ENCODE measurements at regions not wholly inside any gene's neighbourhood (a gene's known extent, or its start where the extent isn't known, plus 50 kb on each side); places are given as distances from the start of the nearest gene placed in this dataset.
A peak's percentile ranks its signal among the peaks of the same experiment; 100 is the strongest.

- no peaks in the 10 kb centered on the region for H3K4me1 ChIP-seq (replicated peaks in 1 of 2)
- H3K27ac ChIP-seq: no peak overlapping the region
- in situ Hi-C loops (cut with MboI; ENCODE audit: low pct_unique_long_range_greater_than_20kb in 2 of 9, low sequenced_read_pairs in 9 of 9, unreplicated experiment in 9 of 9): no loop called here
- no peak for ATAC-seq (replicated peaks in 6 of 8)
- no peak overlapping the region for H3K4me3 ChIP-seq
- 21 to 91% (median 78%) methylated on average over 2 to 6 of the region's 6 CpGs; no CpG with 5 or more reads in 1 of the 10 experiments for WGBS, 10 experiments
Observed at GRCh38 chr4:31097999-31098398, 377.8 kb downstream of the PCDH7 start.

- WGBS, 10 experiments: 0 to 100% (median 79%) methylated on average over 1 of the region's 1 CpG; no CpG with 5 or more reads in 3 of the 10 experiments
- Histone ChIP-seq H3K4me3 (no peak overlapping the region), H3K27ac (no peak overlapping the region), H3K4me1 (replicated peaks in 1 of 2) (no peaks in the 10 kb centered on the region)
- in situ Hi-C loops (cut with MboI; ENCODE audit: low pct_unique_long_range_greater_than_20kb in 2 of 9, low sequenced_read_pairs in 9 of 9, unreplicated experiment in 9 of 9): no loop called here
- ATAC-seq (replicated peaks in 6 of 8): no peak
Observed at GRCh38 chr4:31100536-31100935, 380.4 kb downstream of the PCDH7 start.

GRCh38 chr4:31104043-31104442, 383.9 kb downstream of the PCDH7 start:
- ATAC-seq (replicated peaks in 6 of 8): peak in 2 of 8 experiments; percentile 33 to 80
- no peak overlapping the region for H3K27ac ChIP-seq
- in situ Hi-C loops (cut with MboI; ENCODE audit: low pct_unique_long_range_greater_than_20kb in 2 of 9, low sequenced_read_pairs in 9 of 9, unreplicated experiment in 9 of 9): no loop called here
- H3K4me1 ChIP-seq (replicated peaks in 1 of 2): no peaks in the 10 kb centered on the region
- no peak overlapping the region for H3K4me3 ChIP-seq
- 8 to 100% (median 90%) methylated on average over 1 of the region's 1 CpG; no CpG with 5 or more reads in 4 of the 10 experiments for WGBS, 10 experiments

GRCh38 chr4:31104577-31104976, 384.4 kb downstream of the PCDH7 start:
- no peak overlapping the region for H3K4me3 ChIP-seq
- 0 to 96% (median 72%) methylated on average over 1 to 3 of the region's 3 CpGs; no CpG with 5 or more reads in 3 of the 10 experiments for WGBS, 10 experiments
- H3K4me1 ChIP-seq (replicated peaks in 1 of 2): no peaks in the 10 kb centered on the region
- H3K27ac ChIP-seq: no peak overlapping the region
- in situ Hi-C loops (cut with MboI; ENCODE audit: low pct_unique_long_range_greater_than_20kb in 2 of 9, low sequenced_read_pairs in 9 of 9, unreplicated experiment in 9 of 9): no loop called here
- ATAC-seq (replicated peaks in 6 of 8): peak in 1 of 8 experiments; percentile 73

- no peaks in the 10 kb centered on the region for H3K4me1 ChIP-seq (replicated peaks in 1 of 2)
- in situ Hi-C loops (cut with MboI; ENCODE audit: low pct_unique_long_range_greater_than_20kb in 2 of 9, low sequenced_read_pairs in 9 of 9, unreplicated experiment in 9 of 9): no loop called here
- no peak overlapping the region for H3K27ac ChIP-seq
- no peak for ATAC-seq (replicated peaks in 6 of 8)
- 80 to 100% (median 100%) methylated on average over 1 of the region's 1 CpG; no CpG with 5 or more reads in 5 of the 10 experiments for WGBS, 10 experiments
- H3K4me3 ChIP-seq: no peak overlapping the region
Observed at GRCh38 chr4:31106419-31106818, 386.2 kb downstream of the PCDH7 start.

- ATAC-seq (replicated peaks in 6 of 8): no peak
- in situ Hi-C loops (cut with MboI; ENCODE audit: low pct_unique_long_range_greater_than_20kb in 2 of 9, low sequenced_read_pairs in 9 of 9, unreplicated experiment in 9 of 9): no loop called here
- Histone ChIP-seq H3K27ac (no peak overlapping the region), H3K4me1 (replicated peaks in 1 of 2) (no peaks in the 10 kb centered on the region), H3K4me3 (no peak overlapping the region)
- 13 to 100% (median 83%) methylated on average over 1 to 2 of the region's 2 CpGs; no CpG with 5 or more reads in 1 of the 10 experiments for WGBS, 10 experiments
Observed at GRCh38 chr4:31107362-31107761, 387.2 kb downstream of the PCDH7 start.

GRCh38 chr4:31108762-31109161, 388.6 kb downstream of the PCDH7 start:
- no peaks in the 10 kb centered on the region for H3K4me1 ChIP-seq (replicated peaks in 1 of 2)
- no peak for ATAC-seq (replicated peaks in 6 of 8)
- in situ Hi-C loops (cut with MboI; ENCODE audit: low pct_unique_long_range_greater_than_20kb in 2 of 9, low sequenced_read_pairs in 9 of 9, unreplicated experiment in 9 of 9): no loop called here
- no peak overlapping the region for H3K27ac ChIP-seq
- H3K4me3 ChIP-seq: no peak overlapping the region
- WGBS, 10 experiments: 100% methylated on average over 1 of the region's 1 CpG; no CpG with 5 or more reads in 9 of the 10 experiments

GRCh38 chr4:31111790-31112189, 391.6 kb downstream of the PCDH7 start:
- no peak for ATAC-seq (replicated peaks in 6 of 8)
- Histone ChIP-seq H3K4me1 (replicated peaks in 1 of 2) (peaks cover 0 to 6% of the 10 kb centered on the region in 2 donors), H3K27ac (no peak overlapping the region), H3K4me3 (no peak overlapping the region)
- in situ Hi-C loops (cut with MboI; ENCODE audit: low pct_unique_long_range_greater_than_20kb in 2 of 9, low sequenced_read_pairs in 9 of 9, unreplicated experiment in 9 of 9): no loop called here

- Histone ChIP-seq H3K27ac (no peak overlapping the region), H3K4me1 (replicated peaks in 1 of 2) (peaks cover 0 to 6% of the 10 kb centered on the region in 2 donors), H3K4me3 (no peak overlapping the region)
- ATAC-seq (replicated peaks in 6 of 8): peak in 5 of 8 experiments; percentile 39 to 71 (median 48)
- 32 to 94% (median 68%) methylated on average over 4 to 6 of the region's 6 CpGs for WGBS, 10 experiments
- in situ Hi-C loops (cut with MboI; ENCODE audit: low pct_unique_long_range_greater_than_20kb in 2 of 9, low sequenced_read_pairs in 9 of 9, unreplicated experiment in 9 of 9): no loop called here
Observed at GRCh38 chr4:31114816-31115215, 394.6 kb downstream of the PCDH7 start.

GRCh38 chr4:31124008-31124585, 403.9 kb downstream of the PCDH7 start:
- in situ Hi-C loops (cut with MboI; ENCODE audit: low pct_unique_long_range_greater_than_20kb in 2 of 9, low sequenced_read_pairs in 9 of 9, unreplicated experiment in 9 of 9): no loop called here
- Histone ChIP-seq H3K4me3 (no peak overlapping the region), H3K4me1 (replicated peaks in 1 of 2) (peaks cover 0 to 14% of the 10 kb centered on the region in 2 donors), H3K27ac (no peak overlapping the region)
- 6 to 100% (median 98%) methylated on average over 1 to 7 of the region's 7 CpGs; no CpG with 5 or more reads in 1 of the 10 experiments for WGBS, 10 experiments
- no peak for ATAC-seq (replicated peaks in 6 of 8)

GRCh38 chr4:31125061-31125460, 404.9 kb downstream of the PCDH7 start:
- Histone ChIP-seq H3K4me1 (replicated peaks in 1 of 2) (peaks cover 0 to 14% of the 10 kb centered on the region in 2 donors), H3K27ac (no peak overlapping the region), H3K4me3 (no peak overlapping the region)
- ATAC-seq (replicated peaks in 6 of 8): no peak
- in situ Hi-C loops (cut with MboI; ENCODE audit: low pct_unique_long_range_greater_than_20kb in 2 of 9, low sequenced_read_pairs in 9 of 9, unreplicated experiment in 9 of 9): no loop called here
- 17 to 100% (median 100%) methylated on average over 1 of the region's 1 CpG; no CpG with 5 or more reads in 5 of the 10 experiments for WGBS, 10 experiments

- in situ Hi-C loops (cut with MboI; ENCODE audit: low pct_unique_long_range_greater_than_20kb in 2 of 9, low sequenced_read_pairs in 9 of 9, unreplicated experiment in 9 of 9): no loop called here
- Histone ChIP-seq H3K27ac (no peak overlapping the region), H3K4me1 (replicated peaks in 1 of 2) (peaks cover 0 to 14% of the 10 kb centered on the region in 2 donors), H3K4me3 (no peak overlapping the region)
- WGBS, 10 experiments: 19 to 100% (median 80%) methylated on average over 1 to 2 of the region's 2 CpGs; no CpG with 5 or more reads in 1 of the 10 experiments
- ATAC-seq (replicated peaks in 6 of 8): no peak
Observed at GRCh38 chr4:31125496-31125895, 405.3 kb downstream of the PCDH7 start.

- Histone ChIP-seq H3K4me3 (no peak overlapping the region), H3K4me1 (replicated peaks in 1 of 2) (peaks cover 0 to 14% of the 10 kb centered on the region in 2 donors), H3K27ac (no peak overlapping the region)
- ATAC-seq (replicated peaks in 6 of 8): peak in 5 of 8 experiments; percentile 36 to 69 (median 53)
- WGBS, 10 experiments: 30 to 90% (median 75%) methylated on average over 2 to 5 of the region's 5 CpGs; no CpG with 5 or more reads in 2 of the 10 experiments
- in situ Hi-C loops (cut with MboI; ENCODE audit: low pct_unique_long_range_greater_than_20kb in 2 of 9, low sequenced_read_pairs in 9 of 9, unreplicated experiment in 9 of 9): no loop called here
Observed at GRCh38 chr4:31126881-31127398, 406.8 kb downstream of the PCDH7 start.

- no peak overlapping the region for H3K27ac ChIP-seq
- WGBS, 10 experiments: 8 to 100% (median 71%) methylated on average over 2 to 3 of the region's 3 CpGs; no CpG with 5 or more reads in 5 of the 10 experiments
- H3K4me1 ChIP-seq (replicated peaks in 1 of 2): peaks cover 0 to 14% of the 10 kb centered on the region in 2 donors
- no peak for ATAC-seq (replicated peaks in 6 of 8)
- H3K4me3 ChIP-seq: no peak overlapping the region
- in situ Hi-C loops (cut with MboI; ENCODE audit: low pct_unique_long_range_greater_than_20kb in 2 of 9, low sequenced_read_pairs in 9 of 9, unreplicated experiment in 9 of 9): no loop called here
Observed at GRCh38 chr4:31130930-31131329, 410.8 kb downstream of the PCDH7 start.
